SU-DHL-6 (cell line): ENCODE measurements at regions not wholly inside any gene's neighbourhood (a gene's known extent, or its start where the extent isn't known, plus 50 kb on each side); places are given as distances from the start of the nearest gene placed in this dataset.

Source experiments
- H2AFZ ChIP-seq: fragments of 200-600 bp; sonication (generic); 2 replicates; pipeline ENCODE4 v1.6.1; 2014; ENCODE audit warnings: low read depth, mild to moderate bottlenecking, moderate library complexity, mixed read lengths, antibody characterized with exemption, low read length; ENCODE audit not compliant: severe bottlenecking
- H3F3A ChIP-seq: fragments of 200-600 bp; shearing (Covaris generic); 2 replicates; pipeline ENCODE4 v1.6.0; 2016; ENCODE audit warnings: antibody characterized with exemption, mild to moderate bottlenecking; ENCODE audit not compliant: insufficient read depth
- H3K27ac ChIP-seq: fragments of 200-600 bp; sonication (generic); 2 replicates; pipeline ENCODE4 v1.5.1; 2016; ENCODE audit warnings: low read depth, mild to moderate bottlenecking, low read length, moderate library complexity, mixed read lengths
- H3K27me3 ChIP-seq: fragments of 200-600 bp; sonication (generic), shearing (Covaris generic); 2 replicates; pipeline ENCODE4 v1.6.0; 2014; ENCODE audit warnings: mild to moderate bottlenecking, low read length
- H3K36me3 ChIP-seq: fragments of 200-600 bp; sonication (generic); 2 replicates; pipeline ENCODE4 v1.6.1; 2014; ENCODE audit warnings: mild to moderate bottlenecking, low read length, mixed read lengths
- H3K4me2 ChIP-seq: fragments of 300-600, 200-600 bp; shearing (Covaris generic), sonication (generic); 2 replicates; pipeline ENCODE4 v1.6.0; 2014; ENCODE audit warnings: low read length, low read depth, mild to moderate bottlenecking; ENCODE audit not compliant: poor library complexity, severe bottlenecking
- H3K4me3 ChIP-seq: fragments of 200-600 bp; sonication (generic); 2 replicates; pipeline ENCODE4 v1.5.1; 2014; ENCODE audit warnings: antibody characterized with exemption, low read length, mild to moderate bottlenecking, mixed read lengths; ENCODE audit not compliant: insufficient read depth, poor library complexity, severe bottlenecking
- H3K79me2 ChIP-seq: fragments of 200-600 bp; sonication (generic); 2 replicates; pipeline ENCODE4 v1.6.1; 2014; ENCODE audit warnings: mild to moderate bottlenecking, low read length, moderate library complexity; ENCODE audit not compliant: insufficient read depth
- H3K9ac ChIP-seq: fragments of 200-600 bp; sonication (generic); 2 replicates; pipeline ENCODE4 v1.7.0; 2014; ENCODE audit warnings: mild to moderate bottlenecking, low read length
- H3K9me2 ChIP-seq: fragments of 200-600 bp; sonication (generic); replicated peaks from 2 replicates; pipeline ENCODE4 v1.6.1; 2014; ENCODE audit warnings: low read length; ENCODE audit not compliant: insufficient read depth
- H3K9me3 ChIP-seq: fragments of 200-600 bp; sonication (generic); 2 replicates; pipeline ENCODE4 v1.6.1; 2014; ENCODE audit warnings: low read length, mixed read lengths; ENCODE audit not compliant: insufficient read depth
- H4K20me1 ChIP-seq: fragments of 200-600 bp; sonication (generic); 2 replicates; pipeline ENCODE4 v1.6.1; 2014; ENCODE audit warnings: low read depth, mild to moderate bottlenecking, antibody characterized with exemption, low read length, moderate library complexity, mixed read lengths
- CTCF ChIP-seq: fragments of 200-600 bp; sonication (generic); IDR thresholded peaks from one replicate; pipeline ENCODE4 v1.5.1; 2017; ENCODE audit warnings: antibody characterized with exemption, mild to moderate bottlenecking, low read length, moderate library complexity; ENCODE audit not compliant: insufficient read depth, poor library complexity, severe bottlenecking
- EZH2phosphoT487 ChIP-seq: fragments of 200-600 bp; sonication (generic), shearing (Covaris generic); conservative IDR thresholded peaks from 2 replicates; pipeline ENCODE4 v1.6.1; 2018; ENCODE audit warnings: mild to moderate bottlenecking, antibody characterized with exemption, low read length, moderate library complexity, mixed read lengths

DNA sequence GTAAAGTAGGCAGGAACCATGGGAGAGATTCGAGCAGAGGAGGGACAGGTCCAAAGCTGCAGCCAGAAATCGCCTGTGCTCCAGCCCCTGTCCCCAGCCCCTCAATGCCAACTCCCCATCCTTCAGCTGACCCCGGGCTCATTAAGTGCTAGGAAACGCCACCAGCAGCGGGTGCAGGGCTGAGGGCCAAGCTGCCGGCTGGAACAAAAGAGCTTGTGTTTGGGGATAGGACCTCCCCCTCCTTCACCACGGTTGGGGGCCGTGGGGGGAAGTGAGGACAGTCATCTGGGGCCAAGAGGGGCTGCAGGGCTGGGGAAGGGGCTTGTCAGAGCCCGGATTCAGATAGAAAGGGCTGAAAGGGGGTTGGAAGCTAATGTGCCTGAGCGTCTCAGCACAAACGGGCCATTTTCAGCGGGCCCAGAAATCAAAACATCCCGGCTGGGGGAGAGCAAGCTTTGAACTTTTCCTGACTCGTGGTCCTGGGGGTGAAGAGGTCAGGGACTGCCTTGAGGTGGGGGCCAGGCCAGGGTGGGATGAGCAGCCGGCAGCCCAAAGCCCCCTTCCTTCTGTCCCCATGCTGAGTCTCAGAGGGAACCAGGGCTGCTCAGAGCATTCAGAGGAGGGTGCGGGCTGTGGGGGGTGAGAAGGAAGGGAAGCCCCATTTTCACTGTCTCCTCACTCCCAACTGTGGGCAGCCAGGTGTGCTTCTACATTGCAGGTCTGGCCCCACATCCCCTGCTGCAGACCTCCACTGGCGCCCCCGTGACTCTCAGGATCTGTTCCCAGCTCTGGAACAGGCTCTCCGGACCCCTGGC is 69.4 kb upstream of the DAB2IP start:
- Histone ChIP-seq H3K9me3 (no peaks in the 10 kb centered on the region), H2AFZ (no peak overlapping the region), H3F3A (no peaks in the 10 kb centered on the region), H3K27me3 (no peaks in the 10 kb centered on the region), H3K4me2 (no peak overlapping the region), H3K36me3 (no peaks in the 10 kb centered on the region), H3K4me3 (no peak overlapping the region), H3K9me2 (no peaks in the 10 kb centered on the region), H3K27ac (no peak overlapping the region), H3K9ac (no peak overlapping the region), H4K20me1 (no peaks in the 10 kb centered on the region), H3K79me2 (no peaks in the 10 kb centered on the region)
- no peak for TF ChIP-seq CTCF
- no peak for TF ChIP-seq EZH2phosphoT487

DNA sequence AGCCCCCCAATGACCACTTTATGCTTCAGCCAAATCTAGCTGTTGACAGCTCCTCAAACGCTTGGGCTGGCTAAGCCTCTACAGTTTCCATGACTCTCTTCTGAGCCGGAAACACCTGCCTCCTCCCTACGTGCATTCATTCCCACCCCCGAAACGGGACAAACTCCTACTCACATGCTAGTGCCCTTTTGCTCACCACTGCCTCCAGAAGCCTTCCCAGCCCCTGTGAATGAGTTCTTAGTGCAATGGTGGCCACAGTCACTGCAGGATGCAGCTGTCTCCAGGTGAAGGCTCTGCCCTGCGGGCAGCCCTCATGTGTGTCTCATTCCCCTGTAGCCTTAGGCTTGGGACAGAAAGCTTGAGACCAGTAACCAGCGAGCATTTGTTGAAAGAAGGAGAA is 68.8 kb upstream of the DAB2IP start:
- no peak overlapping the region for H2AFZ ChIP-seq

GRCh38 chr9:121584421-121584820 is 67.0 kb upstream of the DAB2IP start:
- no peaks in the 10 kb centered on the region for H3F3A ChIP-seq
- H3K9me2 ChIP-seq = no peaks in the 10 kb centered on the region
- H3K9me3 ChIP-seq = no peaks in the 10 kb centered on the region
- H3K4me3 ChIP-seq = no peak overlapping the region
- H4K20me1 ChIP-seq = no peaks in the 10 kb centered on the region
- no peaks in the 10 kb centered on the region for H3K79me2 ChIP-seq
- H3K27me3 ChIP-seq = no peaks in the 10 kb centered on the region
- no peaks in the 10 kb centered on the region for H3K36me3 ChIP-seq
- no peak overlapping the region for H3K4me2 ChIP-seq
- TF ChIP-seq CTCF = no peak
- no peak for TF ChIP-seq EZH2phosphoT487
- H2AFZ ChIP-seq = no peak overlapping the region
- no peak overlapping the region for H3K9ac ChIP-seq
- no peak overlapping the region for H3K27ac ChIP-seq

More for the DNA sequence above, 68.8 kb upstream of the DAB2IP start:
- H3K9ac ChIP-seq = no peak overlapping the region
- H3K9me3 ChIP-seq = no peaks in the 10 kb centered on the region
- H3F3A ChIP-seq = no peaks in the 10 kb centered on the region
- no peak overlapping the region for H3K4me3 ChIP-seq
- no peaks in the 10 kb centered on the region for H3K36me3 ChIP-seq
- TF ChIP-seq EZH2phosphoT487 = no peak
- no peak for TF ChIP-seq CTCF
- no peaks in the 10 kb centered on the region for H3K9me2 ChIP-seq
- H3K4me2 ChIP-seq = no peak overlapping the region
- H3K79me2 ChIP-seq = no peaks in the 10 kb centered on the region
- no peaks in the 10 kb centered on the region for H4K20me1 ChIP-seq
- no peaks in the 10 kb centered on the region for H3K27me3 ChIP-seq
- no peak overlapping the region for H3K27ac ChIP-seq
